ENCODE measurements at regions not wholly inside any gene's neighbourhood (a gene's known extent, or its start where the extent isn't known, plus 50 kb on each side); places are given as distances from the start of the nearest gene placed in this dataset.

- DNase-seq (no peak), ATAC-seq (ENCODE audit: insufficient read depth, low read depth) (no peak)
- no peaks in the 10 kb centered on the region for H3K79me2 ChIP-seq (ENCODE audit: insufficient read depth, low read length)
- H3K4me2 ChIP-seq (ENCODE audit: insufficient read depth, low read length): no peak overlapping the region
- no peaks in the 10 kb centered on the region for H3K4me1 ChIP-seq (ENCODE audit: insufficient read depth, low read length)
- no peaks in the 10 kb centered on the region for H3K27me3 ChIP-seq (ENCODE audit: insufficient read depth, low read length, poor library complexity)
- TF ChIP-seq, protein P1, sequence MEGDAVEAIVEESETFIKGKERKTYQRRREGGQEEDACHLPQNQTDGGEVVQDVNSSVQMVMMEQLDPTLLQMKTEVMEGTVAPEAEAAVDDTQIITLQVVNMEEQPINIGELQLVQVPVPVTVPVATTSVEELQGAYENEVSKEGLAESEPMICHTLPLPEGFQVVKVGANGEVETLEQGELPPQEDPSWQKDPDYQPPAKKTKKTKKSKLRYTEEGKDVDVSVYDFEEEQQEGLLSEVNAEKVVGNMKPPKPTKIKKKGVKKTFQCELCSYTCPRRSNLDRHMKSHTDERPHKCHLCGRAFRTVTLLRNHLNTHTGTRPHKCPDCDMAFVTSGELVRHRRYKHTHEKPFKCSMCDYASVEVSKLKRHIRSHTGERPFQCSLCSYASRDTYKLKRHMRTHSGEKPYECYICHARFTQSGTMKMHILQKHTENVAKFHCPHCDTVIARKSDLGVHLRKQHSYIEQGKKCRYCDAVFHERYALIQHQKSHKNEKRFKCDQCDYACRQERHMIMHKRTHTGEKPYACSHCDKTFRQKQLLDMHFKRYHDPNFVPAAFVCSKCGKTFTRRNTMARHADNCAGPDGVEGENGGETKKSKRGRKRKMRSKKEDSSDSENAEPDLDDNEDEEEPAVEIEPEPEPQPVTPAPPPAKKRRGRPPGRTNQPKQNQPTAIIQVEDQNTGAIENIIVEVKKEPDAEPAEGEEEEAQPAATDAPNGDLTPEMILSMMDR (IDR thresholded peaks at IDR 0.05; ENCODE audit: borderline replicate concordance, extremely low read depth, low read length, poor library complexity, severe bottlenecking): no peak
- no peak for TF ChIP-seq EZH2 (IDR thresholded peaks at IDR 0.05; ENCODE audit: borderline replicate concordance, low read depth, low read length, severe bottlenecking)
- no peak overlapping the region for H3K27ac ChIP-seq (ENCODE audit: low read length)
- no peaks in the 10 kb centered on the region for H3K9me3 ChIP-seq (ENCODE audit: insufficient read depth, low read length, severe bottlenecking)
- no peak overlapping the region for H3K4me3 ChIP-seq (ENCODE audit: low read depth in 1 of 2, low read length in 2 of 2)
- no peaks in the 10 kb centered on the region for H4K20me1 ChIP-seq (ENCODE audit: insufficient read depth, low read length)
- H3K9ac ChIP-seq (ENCODE audit: low read depth, low read length): no peak overlapping the region
- no peaks in the 10 kb centered on the region for H3K36me3 ChIP-seq (ENCODE audit: insufficient read depth, low read length)
- H2AFZ ChIP-seq (ENCODE audit: low read depth, low read length): no peak overlapping the region
Measured at GRCh38 chr14:55957950-55958349, 160.3 kb upstream of the PELI2 start.

- Histone ChIP-seq H3K27ac (ENCODE audit: low read length) (no peak overlapping the region), H3K9me3 (ENCODE audit: insufficient read depth, low read length, severe bottlenecking) (no peaks in the 10 kb centered on the region), H3K9ac (ENCODE audit: low read depth, low read length) (no peak overlapping the region), H3K4me2 (ENCODE audit: insufficient read depth, low read length) (no peak overlapping the region), H2AFZ (ENCODE audit: low read depth, low read length) (no peak overlapping the region), H4K20me1 (ENCODE audit: insufficient read depth, low read length) (no peaks in the 10 kb centered on the region), H3K4me3 (ENCODE audit: low read depth in 1 of 2, low read length in 2 of 2) (no peak overlapping the region), H3K79me2 (ENCODE audit: insufficient read depth, low read length) (no peaks in the 10 kb centered on the region), H3K36me3 (ENCODE audit: insufficient read depth, low read length) (no peaks in the 10 kb centered on the region), H3K4me1 (ENCODE audit: insufficient read depth, low read length) (no peaks in the 10 kb centered on the region), H3K27me3 (ENCODE audit: insufficient read depth, low read length, poor library complexity) (no peaks in the 10 kb centered on the region)
- no peak for ATAC-seq (ENCODE audit: insufficient read depth, low read depth)
- DNase-seq: no peak
- TF ChIP-seq, protein P1 (IDR thresholded peaks at IDR 0.05; ENCODE audit: borderline replicate concordance, extremely low read depth, low read length, poor library complexity, severe bottlenecking): no peak
- TF ChIP-seq EZH2 (IDR thresholded peaks at IDR 0.05; ENCODE audit: borderline replicate concordance, low read depth, low read length, severe bottlenecking): no peak
Measured at GRCh38 chr14:55963295-55963694, 154.9 kb upstream of the PELI2 start.

DNA sequence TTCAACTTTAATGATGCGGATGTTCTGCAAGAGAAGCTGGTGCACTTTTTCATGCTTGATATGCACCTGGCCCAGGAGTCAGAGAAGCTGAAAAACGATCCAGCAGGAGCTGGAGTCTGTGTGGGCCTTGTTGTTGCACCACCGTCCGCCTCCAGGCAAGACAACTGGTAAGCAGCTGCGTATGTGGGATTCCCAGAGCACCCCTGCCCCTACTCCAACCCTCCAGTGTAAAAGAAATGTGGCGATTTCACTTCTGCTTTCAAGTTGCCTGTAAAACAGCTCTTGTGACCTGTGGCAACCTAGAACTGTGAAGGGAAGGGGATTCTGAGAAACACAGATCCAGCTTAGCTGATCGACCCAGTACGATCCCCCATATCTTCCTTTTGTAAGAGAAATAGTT lies 154.1 kb upstream of the PELI2 start:
- Histone ChIP-seq H3K36me3 (ENCODE audit: insufficient read depth, low read length) (no peaks in the 10 kb centered on the region), H2AFZ (ENCODE audit: low read depth, low read length) (no peak overlapping the region), H3K9ac (ENCODE audit: low read depth, low read length) (no peak overlapping the region), H3K79me2 (ENCODE audit: insufficient read depth, low read length) (no peaks in the 10 kb centered on the region), H3K27ac (ENCODE audit: low read length) (no peak overlapping the region), H3K4me1 (ENCODE audit: insufficient read depth, low read length) (no peaks in the 10 kb centered on the region), H3K4me2 (ENCODE audit: insufficient read depth, low read length) (no peak overlapping the region), H4K20me1 (ENCODE audit: insufficient read depth, low read length) (no peaks in the 10 kb centered on the region), H3K27me3 (ENCODE audit: insufficient read depth, low read length, poor library complexity) (no peaks in the 10 kb centered on the region), H3K4me3 (ENCODE audit: low read depth in 1 of 2, low read length in 2 of 2) (no peak overlapping the region), H3K9me3 (ENCODE audit: insufficient read depth, low read length, severe bottlenecking) (no peaks in the 10 kb centered on the region)
- no peak for TF ChIP-seq EZH2 (IDR thresholded peaks at IDR 0.05; ENCODE audit: borderline replicate concordance, low read depth, low read length, severe bottlenecking)
- TF ChIP-seq, protein P1 (IDR thresholded peaks at IDR 0.05; ENCODE audit: borderline replicate concordance, extremely low read depth, low read length, poor library complexity, severe bottlenecking): no peak
- ATAC-seq (ENCODE audit: insufficient read depth, low read depth): no peak
- no peak for DNase-seq

- Histone ChIP-seq H4K20me1 (ENCODE audit: insufficient read depth, low read length) (no peaks in the 10 kb centered on the region), H3K27ac (ENCODE audit: low read length) (no peak overlapping the region), H2AFZ (ENCODE audit: low read depth, low read length) (no peak overlapping the region), H3K36me3 (ENCODE audit: insufficient read depth, low read length) (no peaks in the 10 kb centered on the region), H3K4me3 (ENCODE audit: low read depth in 1 of 2, low read length in 2 of 2) (no peak overlapping the region), H3K9ac (ENCODE audit: low read depth, low read length) (no peak overlapping the region), H3K4me2 (ENCODE audit: insufficient read depth, low read length) (no peak overlapping the region), H3K27me3 (ENCODE audit: insufficient read depth, low read length, poor library complexity) (no peaks in the 10 kb centered on the region), H3K9me3 (ENCODE audit: insufficient read depth, low read length, severe bottlenecking) (no peaks in the 10 kb centered on the region), H3K4me1 (ENCODE audit: insufficient read depth, low read length) (no peaks in the 10 kb centered on the region), H3K79me2 (ENCODE audit: insufficient read depth, low read length) (no peaks in the 10 kb centered on the region)
- TF ChIP-seq EZH2 (IDR thresholded peaks at IDR 0.05; ENCODE audit: borderline replicate concordance, low read depth, low read length, severe bottlenecking): no peak
- TF ChIP-seq, protein P1 (IDR thresholded peaks at IDR 0.05; ENCODE audit: borderline replicate concordance, extremely low read depth, low read length, poor library complexity, severe bottlenecking): no peak
- DNase-seq (no peak), ATAC-seq (ENCODE audit: insufficient read depth, low read depth) (no peak)
Measured at GRCh38 chr14:55964821-55965220, 153.4 kb upstream of the PELI2 start.

All from DND-41 (cell line).